Coronary artery (tissue), 2 donors: ENCODE measurements at regions not wholly inside any gene's neighbourhood (a gene's known extent, or its start where the extent isn't known, plus 50 kb on each side); places are given as distances from the start of the nearest gene placed in this dataset.

Experiments used
- DNase-seq: peaks from one replicate; pipeline ENCODE4 v3.0.0-alpha.2; 2017; ENCODE audit warnings: low spot score
- H3K27ac ChIP-seq, 2 donors: fragments of 200-600 bp; sonication (generic); one replicate each; pipeline ENCODE4 v1.5.1; 2016 to 2019
- H3K4me3 ChIP-seq: fragments of 200-600 bp; sonication (generic); 2 replicates; pipeline ENCODE4 v1.5.1; 2016; ENCODE audit warnings: mild to moderate bottlenecking, moderate library complexity
- CTCF ChIP-seq: fragments of 200-600 bp; sonication (generic); IDR thresholded peaks from one replicate; pipeline ENCODE4 v1.5.1; 2019; ENCODE audit warnings: antibody characterized with exemption

GRCh38 chr7:50178166-50178565 lies 85.1 kb upstream of the ZPBP start:
- no peak overlapping the region for H3K27ac ChIP-seq
- no peak for DNase-seq
- no peak for TF ChIP-seq CTCF
- no peak overlapping the region for H3K4me3 ChIP-seq

GRCh38 chr7:50174948-50175347 lies 81.9 kb upstream of the ZPBP start:
- no peak for TF ChIP-seq CTCF
- Histone ChIP-seq H3K4me3 (no peak overlapping the region), H3K27ac (no peak overlapping the region)
- no peak for DNase-seq

- TF ChIP-seq CTCF: no peak
- H3K4me3 ChIP-seq: no peak overlapping the region
These were observed 74.2 kb upstream of the ZPBP start for GRCh38 chr7:50166997-50167965.

GRCh38 chr7:50164559-50165170 lies 71.6 kb upstream of the ZPBP start:
- no peak for DNase-seq

More at GRCh38 chr7:50166997-50167965, 74.2 kb upstream of the ZPBP start:
- no peak overlapping the region for H3K27ac ChIP-seq
- DNase-seq: no peak

GRCh38 chr7:50160206-50160605 lies 67.2 kb upstream of the ZPBP start:
- no peak overlapping the region for H3K27ac ChIP-seq
- no peak for TF ChIP-seq CTCF
- DNase-seq: no peak
- H3K4me3 ChIP-seq: no peak overlapping the region

More at GRCh38 chr7:50164559-50165170, 71.6 kb upstream of the ZPBP start:
- Histone ChIP-seq H3K27ac (no peak overlapping the region), H3K4me3 (no peak overlapping the region)
- TF ChIP-seq CTCF: no peak

- DNase-seq: no peak
- H3K27ac ChIP-seq: no peak overlapping the region
- H3K4me3 ChIP-seq: no peak overlapping the region
- TF ChIP-seq CTCF: no peak
These were observed 66.1 kb upstream of the ZPBP start for GRCh38 chr7:50159154-50159553.
